OCI-LY3 (cell line): ENCODE measurements at regions not wholly inside any gene's neighbourhood (a gene's known extent, or its start where the extent isn't known, plus 50 kb on each side); places are given as distances from the start of the nearest gene placed in this dataset.

ENCODE experiments used
- H2AFZ ChIP-seq: fragments of 200-600, 300-600 bp; shearing (Covaris generic); 2 replicates; pipeline ENCODE4 v1.6.0; 2014; ENCODE audit warnings: antibody characterized with exemption, low read depth, low read length
- H3K27ac ChIP-seq: fragments of 200-600, 300-600 bp; sonication (generic); 2 replicates; pipeline ENCODE4 v1.5.1; 2014; ENCODE audit warnings: mild to moderate bottlenecking, low read length, moderate library complexity, mixed read lengths
- H3K27me3 ChIP-seq: fragments of 200-600, 300-600 bp; sonication (generic); 2 replicates; pipeline ENCODE4 v1.6.1; 2014; ENCODE audit warnings: low read depth, low read length, mixed read lengths
- H3K36me3 ChIP-seq: fragments of 200-600, 300-600 bp; sonication (generic); replicated peaks from 2 replicates; pipeline ENCODE3; 2014; ENCODE audit warnings: low read depth, low read length, mixed read lengths
- H3K4me1 ChIP-seq: fragments of 300-600, 200-600 bp; sonication (generic); 2 replicates; pipeline ENCODE4 v1.6.1; 2014; ENCODE audit warnings: low read length, mixed read lengths
- H3K4me2 ChIP-seq: fragments of 200-600, 300-600 bp; sonication (generic); 2 replicates; pipeline ENCODE4 v1.6.1; 2014; ENCODE audit warnings: low read length, mixed read lengths
- H3K4me3 ChIP-seq: fragments of 300-600, 200-600 bp; sonication (generic); 2 replicates; pipeline ENCODE4 v1.5.1; 2014; ENCODE audit warnings: antibody characterized with exemption, mild to moderate bottlenecking, low read length, moderate library complexity
- H3K79me2 ChIP-seq: fragments of 300-600, 200-600 bp; shearing (Covaris generic); 2 replicates; pipeline ENCODE4 v1.6.1; 2014; ENCODE audit warnings: mild to moderate bottlenecking, low read length, mixed read lengths
- H3K9ac ChIP-seq: fragments of 300-600, 200-600 bp; shearing (Covaris generic); 2 replicates; pipeline ENCODE4 v1.6.0; 2014; ENCODE audit warnings: mild to moderate bottlenecking, low read length, moderate library complexity
- H3K9me3 ChIP-seq: fragments of 200-600, 300-600 bp; shearing (Covaris generic); 2 replicates; pipeline ENCODE4 v1.6.1; 2014; ENCODE audit warnings: low read length, mixed read lengths; ENCODE audit not compliant: insufficient read depth
- H4K20me1 ChIP-seq: fragments of 200-600, 300-600 bp; sonication (generic); 2 replicates; pipeline ENCODE4 v1.6.1; 2016; ENCODE audit warnings: low read length, mixed read lengths; ENCODE audit not compliant: insufficient read depth
- EZH2phosphoT487 ChIP-seq: fragments of 200-600 bp; shearing (Covaris generic); IDR thresholded peaks from 2 replicates; pipeline ENCODE4 v1.6.1; 2018; ENCODE audit warnings: antibody characterized with exemption, mixed run types, low read depth
- TF ChIP-seq, protein P1 (sequence below): fragments of 200-600, 300-600 bp; sonication (generic); IDR thresholded peaks from 2 replicates; pipeline ENCODE4 v1.5.1; 2014; ENCODE audit warnings: antibody characterized with exemption, low read length, low read depth

- Histone ChIP-seq H3K9me3 (no peaks in the 10 kb centered on the region), H3K27me3 (no peaks in the 10 kb centered on the region), H3K4me3 (no peak overlapping the region), H3K36me3 (no peaks in the 10 kb centered on the region), H4K20me1 (no peaks in the 10 kb centered on the region), H3K4me2 (no peak overlapping the region), H3K4me1 (no peaks in the 10 kb centered on the region), H3K9ac (no peak overlapping the region), H3K27ac (no peak overlapping the region), H3K79me2 (no peaks in the 10 kb centered on the region), H2AFZ (no peak overlapping the region)
- TF ChIP-seq EZH2phosphoT487 = no peak
- TF ChIP-seq, protein P1, sequence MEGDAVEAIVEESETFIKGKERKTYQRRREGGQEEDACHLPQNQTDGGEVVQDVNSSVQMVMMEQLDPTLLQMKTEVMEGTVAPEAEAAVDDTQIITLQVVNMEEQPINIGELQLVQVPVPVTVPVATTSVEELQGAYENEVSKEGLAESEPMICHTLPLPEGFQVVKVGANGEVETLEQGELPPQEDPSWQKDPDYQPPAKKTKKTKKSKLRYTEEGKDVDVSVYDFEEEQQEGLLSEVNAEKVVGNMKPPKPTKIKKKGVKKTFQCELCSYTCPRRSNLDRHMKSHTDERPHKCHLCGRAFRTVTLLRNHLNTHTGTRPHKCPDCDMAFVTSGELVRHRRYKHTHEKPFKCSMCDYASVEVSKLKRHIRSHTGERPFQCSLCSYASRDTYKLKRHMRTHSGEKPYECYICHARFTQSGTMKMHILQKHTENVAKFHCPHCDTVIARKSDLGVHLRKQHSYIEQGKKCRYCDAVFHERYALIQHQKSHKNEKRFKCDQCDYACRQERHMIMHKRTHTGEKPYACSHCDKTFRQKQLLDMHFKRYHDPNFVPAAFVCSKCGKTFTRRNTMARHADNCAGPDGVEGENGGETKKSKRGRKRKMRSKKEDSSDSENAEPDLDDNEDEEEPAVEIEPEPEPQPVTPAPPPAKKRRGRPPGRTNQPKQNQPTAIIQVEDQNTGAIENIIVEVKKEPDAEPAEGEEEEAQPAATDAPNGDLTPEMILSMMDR = no peak
Observed at GRCh38 chr2:49379406-49379805, 225.1 kb upstream of the FSHR start.

DNA sequence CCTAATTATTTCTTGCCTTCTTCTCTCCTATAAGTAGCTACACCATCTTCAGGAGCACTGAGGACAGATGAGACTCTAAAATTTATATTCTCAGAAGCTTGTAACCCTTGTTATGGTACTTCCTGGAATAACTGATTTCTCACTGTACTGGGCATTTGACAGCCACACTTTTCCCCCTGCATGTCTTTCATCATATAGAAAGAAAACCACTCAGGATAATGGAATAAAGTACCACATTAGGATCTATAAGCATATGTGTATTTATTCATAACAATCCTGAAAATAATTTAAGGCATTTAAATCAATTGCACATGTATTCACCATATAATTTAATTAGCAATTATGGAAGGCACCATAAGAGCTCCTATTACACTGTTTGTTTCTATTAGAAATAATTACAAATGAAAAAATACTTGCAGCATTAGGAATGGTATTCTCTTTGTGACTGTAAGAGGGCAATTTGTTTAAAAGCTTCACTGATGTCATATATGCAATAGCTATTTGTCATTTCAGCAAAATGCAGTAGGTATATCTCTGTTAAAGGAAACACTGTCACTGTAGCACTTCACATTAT lies 216.9 kb upstream of the FSHR start:
- no peak overlapping the region for H2AFZ ChIP-seq
- no peaks in the 10 kb centered on the region for H3K9me3 ChIP-seq
- H3K4me3 ChIP-seq = no peak overlapping the region
- H3K9ac ChIP-seq = no peak overlapping the region
- H4K20me1 ChIP-seq = no peaks in the 10 kb centered on the region
- H3K79me2 ChIP-seq = no peaks in the 10 kb centered on the region
- no peaks in the 10 kb centered on the region for H3K4me1 ChIP-seq
- no peaks in the 10 kb centered on the region for H3K27me3 ChIP-seq
- no peak overlapping the region for H3K27ac ChIP-seq
- TF ChIP-seq EZH2phosphoT487 = no peak
- TF ChIP-seq, protein P1 = no peak
- H3K36me3 ChIP-seq = no peaks in the 10 kb centered on the region
- no peak overlapping the region for H3K4me2 ChIP-seq

GRCh38 chr2:49369650-49370049 lies 215.3 kb upstream of the FSHR start:
- Histone ChIP-seq H3K9me3 (no peaks in the 10 kb centered on the region), H4K20me1 (no peaks in the 10 kb centered on the region), H2AFZ (no peak overlapping the region), H3K4me3 (no peak overlapping the region), H3K9ac (no peak overlapping the region), H3K27ac (no peak overlapping the region), H3K4me1 (no peaks in the 10 kb centered on the region), H3K79me2 (no peaks in the 10 kb centered on the region), H3K4me2 (no peak overlapping the region), H3K27me3 (no peaks in the 10 kb centered on the region), H3K36me3 (no peaks in the 10 kb centered on the region)
- no peak for TF ChIP-seq EZH2phosphoT487
- TF ChIP-seq, protein P1 = no peak

DNA sequence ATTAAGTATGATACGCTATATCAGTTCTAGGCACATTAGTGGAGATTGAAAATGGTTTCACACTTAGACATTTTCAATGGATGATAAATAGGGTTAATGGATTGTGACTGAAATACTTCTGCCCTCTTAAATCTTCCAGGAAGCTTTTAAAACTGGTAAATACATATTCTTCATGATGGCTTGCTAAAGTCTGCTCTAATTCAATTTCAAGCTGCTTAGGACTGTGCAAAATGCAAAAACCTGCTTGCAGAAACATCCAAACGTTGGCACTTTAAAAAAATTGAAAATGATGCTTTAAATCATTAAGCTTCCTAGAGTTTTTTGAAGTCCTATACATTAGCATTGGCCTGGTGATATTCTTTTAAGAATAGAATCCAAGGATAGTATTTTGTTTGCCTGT lies 214.8 kb upstream of the FSHR start:
- no peak overlapping the region for H3K4me2 ChIP-seq
- TF ChIP-seq, protein P1 = no peak
- H3K9ac ChIP-seq = no peak overlapping the region
- no peaks in the 10 kb centered on the region for H3K9me3 ChIP-seq
- H3K36me3 ChIP-seq = no peaks in the 10 kb centered on the region
- H3K27me3 ChIP-seq = no peaks in the 10 kb centered on the region
- H2AFZ ChIP-seq = no peak overlapping the region
- H3K4me1 ChIP-seq = no peaks in the 10 kb centered on the region
- no peak overlapping the region for H3K27ac ChIP-seq
- H3K79me2 ChIP-seq = no peaks in the 10 kb centered on the region
- H3K4me3 ChIP-seq = no peak overlapping the region
- H4K20me1 ChIP-seq = no peaks in the 10 kb centered on the region
